Fibroblast of pulmonary artery (primary cell): ENCODE measurements at regions not wholly inside any gene's neighbourhood (a gene's known extent, or its start where the extent isn't known, plus 50 kb on each side); places are given as distances from the start of the nearest gene placed in this dataset.

Experiments
- DNase-seq: peaks from one replicate; pipeline ENCODE4 v3.0.0-alpha.2; 2010; ENCODE audit warnings: low read depth
- H3K4me3 ChIP-seq: replicated peaks from 2 replicates; pipeline ENCODE4 v1.5.1; 2011; ENCODE audit warnings: low read depth, mild to moderate bottlenecking, control low read depth, low read length, moderate library complexity
- CTCF ChIP-seq: IDR thresholded peaks from 2 replicates; pipeline ENCODE4 v1.5.1; 2011; ENCODE audit warnings: mild to moderate bottlenecking, control low read depth, low read length, inconsistent platforms; ENCODE audit errors: missing control alignments

GRCh38 chr3:128555098-128555825 lies 62.3 kb upstream of the GATA2 start:
- DNase-seq: peak; percentile 26
- no peak overlapping the region for H3K4me3 ChIP-seq

GRCh38 chr3:128554465-128555097 lies 61.6 kb upstream of the GATA2 start:
- DNase-seq: no peak
- no peak overlapping the region for H3K4me3 ChIP-seq
- no peak for TF ChIP-seq CTCF

More at GRCh38 chr3:128555098-128555825, 62.3 kb upstream of the GATA2 start:
- no peak for TF ChIP-seq CTCF

- no peak overlapping the region for H3K4me3 ChIP-seq
- TF ChIP-seq CTCF: peak; percentile 39
- DNase-seq: peak; percentile 80
These were observed 61.1 kb upstream of the GATA2 start for GRCh38 chr3:128554100-128554464.

DNA sequence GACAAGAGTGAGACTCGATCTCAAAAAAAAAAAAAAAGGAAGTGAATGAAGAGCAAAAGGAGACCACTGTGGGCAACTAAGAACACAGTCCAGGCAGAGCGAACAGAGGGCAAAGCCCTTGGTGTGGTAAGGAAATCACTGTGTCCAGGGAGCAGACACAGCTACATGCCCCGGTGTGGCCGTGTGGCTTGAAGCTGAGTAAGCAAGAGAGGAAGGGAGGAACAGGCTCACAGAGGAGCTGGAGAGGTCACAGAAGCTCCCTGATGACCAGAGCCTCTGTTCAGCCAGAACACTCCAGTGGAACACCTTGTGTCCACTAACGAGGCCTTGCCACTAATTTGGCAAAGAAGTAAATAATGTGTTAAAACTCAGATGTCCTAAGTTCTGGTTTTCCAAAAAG lies 60.6 kb upstream of the GATA2 start:
- H3K4me3 ChIP-seq: no peak overlapping the region
- DNase-seq: no peak
- no peak for TF ChIP-seq CTCF

DNA sequence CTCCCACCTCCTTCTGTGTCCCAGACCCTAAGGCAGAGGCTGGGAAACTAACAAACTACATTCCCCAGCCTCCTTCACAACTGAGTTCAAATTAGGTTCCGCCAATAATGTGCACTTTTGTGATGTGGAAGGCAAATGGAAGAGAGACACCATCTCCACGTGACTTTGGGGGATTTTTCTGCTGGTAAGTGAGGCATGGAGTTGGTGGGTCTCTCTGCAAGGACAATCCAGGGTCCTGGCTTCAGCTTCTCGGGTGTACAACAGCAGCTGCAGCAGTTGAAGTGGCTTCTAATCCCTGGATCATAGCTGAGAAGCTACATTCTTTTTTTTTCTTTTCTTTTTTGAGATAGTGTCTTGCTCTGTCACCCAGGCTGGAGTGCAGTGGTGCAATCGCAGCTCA lies 58.9 kb upstream of the GATA2 start:
- no peak overlapping the region for H3K4me3 ChIP-seq
- TF ChIP-seq CTCF: no peak
- DNase-seq: peak; percentile 22

GRCh38 chr3:128551451-128551850 lies 58.5 kb upstream of the GATA2 start:
- no peak overlapping the region for H3K4me3 ChIP-seq
- TF ChIP-seq CTCF: no peak
- no peak for DNase-seq
